ENCODE measurements at regions not wholly inside any gene's neighbourhood (a gene's known extent, or its start where the extent isn't known, plus 50 kb on each side); places are given as distances from the start of the nearest gene placed in this dataset.

DNA sequence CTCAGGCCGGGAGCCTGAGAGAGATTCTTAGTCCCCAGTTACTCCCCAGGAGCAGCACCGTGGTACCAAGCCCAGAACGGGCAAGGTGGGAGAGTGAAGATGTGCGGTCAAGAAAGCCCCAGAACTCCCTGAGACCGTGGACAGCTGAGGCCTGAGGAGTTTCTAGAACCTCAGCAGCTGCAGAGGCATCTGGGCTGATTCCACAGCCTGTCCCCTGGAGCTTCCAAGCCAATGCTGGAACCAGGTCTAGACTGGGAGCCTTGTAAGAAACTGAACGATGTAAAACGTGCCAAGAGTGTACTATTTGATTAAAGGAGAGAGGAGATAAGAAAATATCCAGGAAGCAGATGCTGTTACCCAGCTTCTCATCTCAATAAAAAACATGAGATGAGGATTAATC, 366.3 kb downstream of the TNS3 start:
- no peak for TF ChIP-seq GATA3 (IDR thresholded peaks at IDR 0.05; ENCODE audit: low read depth, low read length)
- TF ChIP-seq GATA2 (IDR thresholded peaks at IDR 0.05; ENCODE audit: low read depth, low read length) = no peak

All from SH-SY5Y (cell line).